Endothelial cell of umbilical vein (primary cell): ENCODE measurements at regions not wholly inside any gene's neighbourhood (a gene's known extent, or its start where the extent isn't known, plus 50 kb on each side); places are given as distances from the start of the nearest gene placed in this dataset.

ENCODE experiments used
- BruUV-seq: library from RNA; stranded (reverse); fragments of 400-500 nt; replicated peaks from 2 replicates; lab custom pipeline; 2021; lab: Mats Ljungman, UMichigan
- CTCF ChIA-PET: fragments of 300-600, 350-600 bp; sonication (Branson Sonifier 250); formaldehyde crosslinking; loops from one replicate; lab custom pipeline; 2021; ENCODE audit warnings: antibody characterized with exemption, inconsistent platforms; lab: Charles Lee
- POLR2A ChIA-PET: fragments of 300-600, 350-600 bp; sonication (Branson Sonifier 250); formaldehyde crosslinking; loops from one replicate; lab custom pipeline; 2021; ENCODE audit warnings: antibody characterized with exemption, inconsistent platforms; lab: Charles Lee
- DNase-seq: peaks from one replicate; pipeline ENCODE4 v3.0.0-alpha.2; 2011; ENCODE audit warnings: low read depth, low spot score
- FAIRE-seq: peaks from 2 replicates; lab custom pipeline; 2011; peaks lifted over from hg19 to GRCh38; lab: Jason Lieb, UNC
- H2AFZ ChIP-seq: 2 replicates; pipeline ENCODE4 v1.6.0; 2012; ENCODE audit warnings: low read depth, low read length, control low read depth, inconsistent platforms
- H3K27ac ChIP-seq: 2 replicates; pipeline ENCODE4 v1.5.1; 2011; ENCODE audit warnings: low read depth, mild to moderate bottlenecking, control low read depth, low read length, moderate library complexity; ENCODE audit not compliant: insufficient read depth
- H3K27me3 ChIP-seq, 2 experiments: 2 replicates each; pipeline versions ENCODE4 v1.6.0 to v1.6.1; 2011; ENCODE audit warnings: low read length in 2 of 2, mixed read lengths in 1 of 2; ENCODE audit not compliant: control insufficient read depth in 2 of 2, insufficient read depth in 2 of 2
- H3K36me3 ChIP-seq, 2 experiments: 2 replicates in 1 of 2; 3 replicates in 1 of 2; pipeline ENCODE4 v1.5.1; 2011; ENCODE audit warnings: low read length in 2 of 2, mild to moderate bottlenecking in 1 of 2, moderate library complexity in 1 of 2; ENCODE audit not compliant: control insufficient read depth in 2 of 2, insufficient read depth in 2 of 2; ENCODE audit errors: extremely low read depth in 1 of 2
- H3K4me1 ChIP-seq: 3 replicates; pipeline ENCODE4 v1.5.1; 2011; ENCODE audit warnings: mild to moderate bottlenecking, low read length; ENCODE audit not compliant: control insufficient read depth, insufficient read depth; ENCODE audit errors: extremely low read depth
- H3K4me2 ChIP-seq: 2 replicates; pipeline ENCODE4 v1.6.1; 2011; ENCODE audit warnings: low read length, control low read depth, mixed read lengths; ENCODE audit not compliant: insufficient read depth
- H3K4me3 ChIP-seq, 3 experiments: fragments of 200-600 bp in 1 of 3; sonication (generic), shearing (Covaris generic) in 1 of 3; replicated peaks in 1 of 3; 2 replicates each; pipeline ENCODE4 v1.5.1; 2011 to 2016; ENCODE audit warnings: control low read depth in 3 of 3, low read length in 3 of 3, mild to moderate bottlenecking in 2 of 3, inconsistent platforms in 1 of 3, low read depth in 1 of 3, moderate library complexity in 1 of 3; ENCODE audit not compliant: insufficient read depth in 1 of 3
- H3K79me2 ChIP-seq: 2 replicates; pipeline ENCODE4 v1.6.0; 2012; ENCODE audit warnings: low read length, inconsistent platforms; ENCODE audit not compliant: control insufficient read depth, insufficient read depth
- H3K9ac ChIP-seq: replicated peaks from 2 replicates; pipeline ENCODE3; 2011; ENCODE audit warnings: low read length, control low read depth; ENCODE audit not compliant: insufficient read depth; ENCODE audit errors: extremely low read depth
- H3K9me1 ChIP-seq: replicated peaks from 3 replicates; pipeline ENCODE4 v1.6.0; 2011; ENCODE audit warnings: mild to moderate bottlenecking, low read length; ENCODE audit not compliant: control insufficient read depth, insufficient read depth; ENCODE audit errors: extremely low read depth
- H3K9me3 ChIP-seq: replicated peaks from 2 replicates; pipeline ENCODE4 v1.5.1; 2012; ENCODE audit warnings: low read length, inconsistent platforms; ENCODE audit not compliant: control insufficient read depth, insufficient read depth
- H4K20me1 ChIP-seq: replicated peaks from 2 replicates; pipeline ENCODE3; 2011; ENCODE audit warnings: mild to moderate bottlenecking, low read length; ENCODE audit not compliant: control insufficient read depth, insufficient read depth; ENCODE audit errors: extremely low read depth
- CTCF ChIP-seq, 2 donors: IDR thresholded peaks; 1 replicate in 1 of 2; 2 replicates in 1 of 2; pipeline ENCODE4 v1.5.1; 2011; ENCODE audit warnings: low read length in 2 of 2, mild to moderate bottlenecking in 2 of 2, moderate library complexity in 2 of 2, control low read depth in 1 of 2, inconsistent platforms in 1 of 2, low read depth in 1 of 2; ENCODE audit not compliant: insufficient read depth in 1 of 2; ENCODE audit errors: extremely low read depth in 1 of 2
- EZH2 ChIP-seq: IDR thresholded peaks from 2 replicates; pipeline ENCODE4 v1.6.1; 2012; ENCODE audit warnings: borderline replicate concordance, low read depth, mild to moderate bottlenecking, moderate library complexity, low read length, inconsistent platforms; ENCODE audit not compliant: severe bottlenecking
- FOS ChIP-seq: IDR thresholded peaks from 2 replicates; pipeline ENCODE4 v1.6.1; 2011; ENCODE audit warnings: mild to moderate bottlenecking, low read length, moderate library complexity, borderline replicate concordance; ENCODE audit not compliant: insufficient read depth
- GATA2 ChIP-seq: IDR thresholded peaks from 2 replicates; pipeline ENCODE4 v1.7.0; 2011; ENCODE audit warnings: low read depth, mild to moderate bottlenecking, moderate library complexity, mixed read lengths, low read length; ENCODE audit not compliant: insufficient read length, insufficient read depth
- JUN ChIP-seq: IDR thresholded peaks from 2 replicates; pipeline ENCODE4 v1.6.1; 2011; ENCODE audit warnings: borderline replicate concordance, low read depth; ENCODE audit not compliant: insufficient read length, insufficient read depth
- MAX ChIP-seq: IDR thresholded peaks from 2 replicates; pipeline ENCODE4 v1.6.1; 2011; ENCODE audit not compliant: insufficient read depth, insufficient read length
- MYC ChIP-seq: IDR thresholded peaks from one replicate; pipeline ENCODE4 v1.6.1; 2011; ENCODE audit warnings: mild to moderate bottlenecking, low read depth, low read length
- POLR2A ChIP-seq: IDR thresholded peaks from 2 replicates; pipeline ENCODE4 v1.6.1; 2012; ENCODE audit warnings: low read depth, mild to moderate bottlenecking, control low read depth, low read length
- POLR2AphosphoS5 ChIP-seq: IDR thresholded peaks from 2 replicates; pipeline ENCODE4 v1.6.1; 2012; ENCODE audit warnings: low read depth, mild to moderate bottlenecking, control low read depth, low read length, moderate library complexity; ENCODE audit not compliant: insufficient read depth
- dilution Hi-C: fragments of 300-500 bp; cut with MboI; formaldehyde crosslinking; loops from one replicate; pipeline ENCODE4 v1.15.0; 2019; ENCODE audit warnings: low sequenced_read_pairs; ENCODE audit not compliant: extremely low pct_ligation_motif_present
- intact Hi-C: fragments of 100-400 bp; cut with micrococcal nuclease; formaldehyde crosslinking; loops from one replicate; pipeline ENCODE4 v1.10.0; 2022

GRCh38 chr2:238965371-238966071, 117.6 kb downstream of the TWIST2 start:
- no peaks in the 10 kb centered on the region for H3K27me3 ChIP-seq
- CTCF ChIA-PET, result no interaction called here
- no peak for TF ChIP-seq POLR2A
- TF ChIP-seq CTCF (IDR thresholded peaks at IDR 0.05; ENCODE audit: extremely low read depth in 1 of 2, insufficient read depth in 1 of 2, low read depth in 1 of 2, low read length in 2 of 2), result no peak
- no peak for TF ChIP-seq GATA2
- TF ChIP-seq FOS, result no peak
- no peak for TF ChIP-seq EZH2
- no peak for TF ChIP-seq MYC
- no peak for TF ChIP-seq POLR2AphosphoS5
- TF ChIP-seq JUN, result no peak
- TF ChIP-seq MAX, result no peak
- no peaks in the 10 kb centered on the region for H3K9me1 ChIP-seq
- no peaks in the 10 kb centered on the region for H4K20me1 ChIP-seq
- dilution Hi-C loops, result no loop called here
- no peak overlapping the region for H2AFZ ChIP-seq
- H3K9ac ChIP-seq, result no peak overlapping the region
- no peak overlapping the region for H3K4me2 ChIP-seq
- BruUV-seq, result no TSS peak
- H3K9me3 ChIP-seq, result no peaks in the 10 kb centered on the region
- POLR2A ChIA-PET, result no interaction called here
- no peak overlapping the region for H3K4me3 ChIP-seq
- H3K36me3 ChIP-seq, result no peaks in the 10 kb centered on the region
- DNase-seq, result no peak
- no peaks in the 10 kb centered on the region for H3K4me1 ChIP-seq
- no peak for FAIRE-seq
- intact Hi-C loops, result no loop called here
- no peaks in the 10 kb centered on the region for H3K79me2 ChIP-seq
- H3K27ac ChIP-seq, result no peak overlapping the region
